ENCODE measurements at regions not wholly inside any gene's neighbourhood (a gene's known extent, or its start where the extent isn't known, plus 50 kb on each side); places are given as distances from the start of the nearest gene placed in this dataset.
"Not testable (repeated sequence)": the region's sequence is repeated elsewhere in the genome, so short reads cannot be mapped to it uniquely, and the experiment has no call there.

- no peak for DNase-seq
These were observed 52.1 kb downstream of the CARTPT start for GRCh38 chr5:71771191-71771590.

DNA sequence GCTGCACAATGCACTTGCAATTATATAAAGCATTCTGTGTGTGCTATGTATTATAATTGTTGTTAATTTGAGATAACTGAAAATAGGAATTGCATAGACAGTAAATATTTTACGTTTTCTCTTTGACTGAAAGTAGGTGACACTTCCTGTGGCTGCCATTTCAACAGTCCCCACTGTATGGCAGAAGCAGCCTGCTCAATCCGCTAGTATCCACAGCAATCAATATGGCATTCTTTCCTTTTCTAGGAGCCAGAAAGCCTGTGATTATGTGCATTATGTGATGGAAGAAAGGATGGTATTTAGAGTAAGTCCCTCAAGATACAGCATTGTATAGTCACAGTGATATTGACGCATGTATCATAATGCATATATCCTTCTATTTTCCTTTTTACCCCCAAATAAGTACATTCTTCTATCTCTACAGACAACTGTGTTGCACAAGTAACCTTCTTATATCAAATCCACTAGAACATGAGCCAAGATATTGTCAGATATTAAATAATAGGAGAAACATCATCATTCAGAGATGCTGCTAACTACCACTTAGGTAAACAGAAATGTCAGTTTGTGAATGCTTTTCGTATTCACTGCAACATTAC is 59.7 kb downstream of the CARTPT start:
- DNase-seq: no peak

DNA sequence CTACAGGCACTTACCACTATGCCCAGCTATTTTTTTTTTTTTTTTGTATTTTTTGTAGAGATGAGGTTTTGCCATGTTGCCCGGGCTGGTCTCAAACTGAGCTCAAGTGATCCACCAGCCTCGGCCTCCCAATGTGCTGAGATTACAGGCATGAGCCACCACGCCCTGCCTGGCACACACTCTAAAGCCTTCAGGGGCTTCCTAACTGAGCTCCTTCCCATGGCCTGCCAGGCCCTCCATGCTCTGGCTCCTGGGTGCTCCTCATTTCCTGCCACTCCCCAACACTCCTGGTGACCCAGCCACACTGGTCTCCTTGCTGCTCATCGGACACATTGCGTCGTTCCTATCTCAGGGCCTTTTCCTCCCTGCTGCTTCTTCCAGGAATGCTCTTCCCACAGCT is 61.5 kb downstream of the CARTPT start:
- DNase-seq: no peak

DNA sequence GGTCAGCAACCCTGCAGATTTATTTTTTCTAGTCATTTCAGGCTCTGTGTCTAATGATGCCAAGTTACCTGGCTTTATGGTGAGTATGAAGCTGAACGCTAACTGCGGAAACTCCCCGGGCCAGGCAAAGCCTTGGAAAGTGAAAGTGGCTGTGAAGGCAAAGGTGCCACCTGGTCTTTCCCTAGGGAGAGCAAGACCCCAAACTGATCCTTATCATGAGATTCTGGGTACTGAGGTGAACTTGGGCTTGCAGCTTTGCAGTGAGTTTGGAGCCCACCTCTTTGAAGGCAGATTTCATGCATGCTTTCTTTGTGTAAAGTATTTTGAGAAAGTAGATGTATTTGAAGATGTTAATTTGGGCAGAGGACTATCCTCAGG is 63.3 kb downstream of the CARTPT start:
- peak; percentile 30 for DNase-seq

DNA sequence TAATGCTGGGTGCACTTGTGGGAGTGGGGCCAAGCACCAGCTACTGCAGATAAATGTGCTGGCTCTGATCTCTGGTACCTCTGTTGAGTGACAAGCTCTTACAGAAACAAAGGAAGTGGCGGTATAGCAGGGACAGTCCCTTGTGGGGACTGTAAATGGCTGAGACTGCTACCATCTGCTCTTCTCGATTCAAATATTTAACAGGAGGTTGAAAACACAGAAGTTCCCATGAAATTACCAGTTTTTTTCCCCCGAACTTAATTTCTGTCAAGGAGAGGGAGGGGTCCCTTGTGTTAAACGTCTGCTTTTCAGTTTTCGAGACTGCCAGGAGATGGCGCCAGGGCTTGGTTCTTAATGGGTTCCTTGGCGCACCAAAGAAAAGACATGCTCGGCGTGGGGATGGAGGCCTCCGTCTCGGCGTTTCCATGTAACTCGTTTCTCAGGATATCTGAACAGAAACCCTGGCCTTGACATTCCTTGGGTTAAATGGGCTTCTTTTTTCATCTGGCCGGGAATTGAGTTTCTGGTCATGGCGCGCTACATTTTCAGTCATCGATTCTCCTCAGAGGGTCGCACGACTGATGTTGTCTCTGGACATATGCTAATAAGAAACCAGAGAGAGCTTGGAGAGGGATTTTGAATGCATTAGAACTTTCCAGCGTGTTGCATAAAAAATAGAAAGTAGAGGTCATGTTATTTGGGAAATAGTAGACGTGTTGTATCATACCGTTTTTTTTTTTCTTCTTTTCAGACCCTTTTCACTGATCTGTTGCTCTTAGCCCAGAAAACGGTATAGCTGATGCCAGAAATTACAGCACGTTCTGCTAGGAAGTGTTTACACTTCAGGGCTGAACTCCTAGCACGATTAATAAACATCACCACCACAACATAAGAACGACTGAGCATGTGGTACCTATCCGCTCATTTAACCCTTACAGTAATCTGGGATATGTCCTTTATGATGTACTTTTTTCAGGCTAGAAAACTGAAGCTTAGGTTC is 64.0 kb downstream of the CARTPT start:
- DNase-seq: peak; percentile 84

DNA sequence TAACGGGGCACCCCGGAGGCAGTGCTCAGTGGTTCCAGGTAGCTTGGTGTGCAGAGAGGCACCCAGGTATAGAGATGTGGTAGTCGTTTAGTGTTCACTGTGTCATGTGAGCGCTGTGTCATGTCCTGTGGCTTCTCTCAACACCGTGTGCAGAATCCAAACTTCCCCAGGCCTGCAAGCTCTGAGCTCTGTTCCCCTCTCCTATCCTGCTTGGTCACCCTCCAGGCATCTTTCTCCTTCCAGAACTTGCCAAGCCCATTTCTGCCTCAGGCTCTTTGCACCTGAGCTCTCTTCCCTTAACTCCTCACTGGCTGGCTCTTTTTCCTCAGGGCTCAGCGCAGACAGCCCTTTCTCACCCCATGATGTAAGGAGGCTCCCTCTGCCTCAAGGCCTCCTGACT is 64.8 kb downstream of the CARTPT start:
- DNase-seq: no peak

DNA sequence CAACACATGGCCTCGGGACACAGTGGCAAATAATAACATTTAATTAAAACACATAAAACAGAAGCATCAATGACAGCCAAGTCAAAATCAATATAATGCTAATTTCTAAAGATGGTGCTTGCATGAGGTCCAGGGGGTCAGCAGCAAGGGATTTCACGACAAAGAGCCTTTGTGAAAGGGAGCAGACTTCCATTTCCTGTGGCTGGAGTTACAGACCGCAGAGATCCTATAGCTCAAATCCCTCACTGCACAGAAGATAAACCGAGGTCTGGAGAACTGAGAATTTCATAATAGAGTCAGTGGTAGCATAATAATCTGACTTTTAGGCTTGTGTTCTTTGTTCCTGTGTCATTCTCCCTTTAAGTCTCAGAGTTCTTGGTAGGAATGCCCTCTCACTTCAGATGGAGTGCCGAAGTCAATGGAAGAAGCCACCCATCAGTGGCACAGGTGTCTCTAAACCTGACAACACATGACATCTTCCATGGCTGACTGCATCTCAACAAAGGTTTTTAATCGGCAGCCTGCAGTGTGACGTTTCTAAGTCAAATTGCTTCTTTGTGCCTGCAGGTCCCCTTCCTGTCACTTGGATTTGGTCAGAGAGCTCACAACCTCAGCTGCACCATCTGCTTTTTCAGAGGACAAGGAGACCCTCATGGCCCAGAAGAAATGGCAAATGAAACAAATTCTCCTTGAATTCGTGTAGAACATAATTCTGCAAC is 67.4 kb downstream of the CARTPT start:
- DNase-seq: no peak

DNA sequence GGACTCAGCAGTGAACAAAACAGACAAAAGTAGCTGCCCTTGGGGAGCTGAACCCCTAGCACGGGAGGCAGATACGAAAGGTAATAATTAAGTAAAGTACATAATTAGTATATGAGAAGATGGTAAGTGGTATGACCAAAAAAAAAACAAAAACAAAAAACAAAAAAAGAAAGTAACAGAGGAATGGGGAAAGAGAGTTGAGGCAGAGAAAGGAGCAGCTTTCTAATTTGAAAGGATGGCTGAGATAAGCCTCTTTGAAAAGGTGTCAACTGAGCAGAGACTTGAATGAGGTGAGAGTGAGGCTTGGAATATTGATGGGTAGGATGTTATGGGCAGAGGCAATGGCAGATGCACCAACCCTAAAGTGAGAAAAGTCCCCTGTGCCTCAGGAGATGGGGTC is 69.7 kb downstream of the CARTPT start:
- DNase-seq: no peak

DNA sequence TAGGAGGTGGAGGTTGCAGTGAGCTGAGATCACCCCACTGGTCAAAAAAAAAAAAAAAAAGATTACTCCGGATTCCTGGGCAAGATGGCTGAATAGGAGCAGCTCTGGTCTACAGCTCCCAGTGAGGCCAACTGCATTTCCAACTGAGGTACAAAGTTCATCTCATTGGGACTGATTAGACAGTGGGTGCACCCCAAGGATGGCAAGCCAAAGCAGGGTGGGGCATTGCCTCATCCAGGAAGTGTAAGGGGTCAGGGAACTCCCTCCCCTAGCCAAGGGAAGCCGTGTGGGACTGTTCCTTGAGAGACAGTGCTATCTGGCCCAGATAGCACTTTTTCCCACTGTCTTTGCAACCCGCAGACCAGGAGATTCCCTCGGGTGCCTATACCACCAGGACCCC is 70.7 kb downstream of the CARTPT start:
- no peak for DNase-seq

- no peak for DNase-seq
These were observed 71.4 kb downstream of the CARTPT start for GRCh38 chr5:71790433-71790832.

- DNase-seq: not testable (repeated sequence)
These were observed 73.0 kb downstream of the CARTPT start for GRCh38 chr5:71792041-71792440.

DNA sequence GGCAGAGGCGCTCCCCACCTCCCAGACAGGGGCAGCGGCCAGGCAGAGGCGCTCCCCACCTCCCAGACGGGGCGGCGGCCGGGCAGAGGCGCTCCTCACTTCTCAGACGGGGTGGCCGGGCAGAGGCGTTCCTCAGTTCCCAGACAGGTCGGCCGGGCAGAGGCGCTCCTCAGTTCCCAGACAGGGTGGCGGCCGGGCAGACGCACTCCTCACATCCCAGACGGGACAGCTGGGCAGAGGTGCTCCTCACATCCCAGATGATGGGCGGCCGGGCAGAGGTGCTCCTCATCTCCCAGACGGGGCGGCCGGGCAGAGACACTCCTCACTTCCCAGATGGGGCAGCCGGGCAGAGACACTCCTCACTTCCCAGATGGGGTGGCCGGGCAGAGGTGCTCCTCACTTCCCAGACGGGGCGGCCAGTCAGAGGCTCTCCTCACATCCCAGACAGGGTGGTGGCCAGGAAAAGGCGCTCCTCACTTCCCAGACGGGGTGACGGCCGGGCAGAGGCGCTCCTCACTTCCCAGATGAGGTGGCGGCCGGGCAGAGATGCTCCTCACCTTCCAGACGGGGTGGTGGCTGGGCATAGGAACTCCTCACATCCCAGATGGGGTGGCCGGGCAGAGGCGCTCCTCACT is 75.1 kb downstream of the CARTPT start:
- DNase-seq: no peak

GRCh38 chr5:71802673-71803072 is 83.6 kb downstream of the CARTPT start:
- no peak for DNase-seq

DNA sequence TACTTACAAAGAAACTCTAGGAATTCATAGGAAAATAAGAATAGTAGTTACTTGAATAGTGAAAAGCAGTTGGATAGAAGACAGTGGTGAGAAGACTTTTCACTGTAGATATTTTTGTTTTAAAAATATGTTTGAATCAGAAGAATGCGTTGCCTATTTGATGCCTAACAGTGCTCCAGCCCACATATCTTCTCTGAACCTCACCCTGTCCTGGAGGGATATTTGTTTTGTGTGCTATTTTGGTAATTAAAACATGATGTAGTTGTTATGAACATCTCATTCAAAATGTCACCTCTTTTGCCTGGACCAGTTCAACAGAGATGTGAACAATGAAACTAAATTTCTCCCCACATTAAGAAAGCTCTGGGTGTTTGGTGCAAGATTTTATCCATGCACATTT is 87.6 kb downstream of the CARTPT start:
- DNase-seq: no peak

DNA sequence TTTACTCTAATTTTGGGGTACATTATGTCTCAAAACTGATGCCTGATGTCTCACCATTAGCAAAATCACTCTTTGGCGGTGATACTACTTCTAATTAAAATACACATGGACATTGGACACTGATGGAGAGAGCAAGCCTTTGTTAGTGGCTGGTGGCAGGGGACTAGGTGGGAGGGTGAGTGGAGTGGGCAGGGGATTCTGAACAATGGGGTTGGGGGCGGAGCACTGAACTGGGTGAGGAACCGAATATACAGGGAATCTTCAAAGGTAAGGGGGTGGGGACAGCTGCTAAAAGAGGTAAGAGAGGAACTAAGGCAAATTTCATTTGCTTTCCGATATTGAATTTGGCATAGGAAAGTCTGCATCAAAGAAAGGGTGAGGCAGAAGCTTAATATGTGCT is 88.8 kb downstream of the CARTPT start:
- DNase-seq: no peak

DNA sequence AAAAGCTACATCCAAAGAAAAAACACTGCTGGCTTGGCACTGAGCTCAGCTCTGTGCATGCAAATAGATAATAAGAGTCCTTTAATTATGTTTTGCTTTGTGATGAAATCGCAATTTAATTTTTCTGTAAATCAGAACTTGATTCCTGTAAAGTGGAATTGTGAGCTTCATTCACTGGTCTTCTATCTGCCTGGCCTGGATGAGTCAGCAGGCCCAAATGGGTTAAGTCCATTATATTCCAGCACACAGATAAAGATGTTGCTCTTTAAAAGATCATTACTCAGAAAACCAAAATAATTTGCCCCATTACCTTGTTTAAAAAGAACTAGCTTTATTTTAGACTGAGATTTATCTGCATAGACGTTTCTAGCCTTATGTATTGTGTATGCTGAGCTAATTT is 90.4 kb downstream of the CARTPT start:
- no peak for DNase-seq

- DNase-seq: no peak
These were observed 90.9 kb downstream of the CARTPT start for GRCh38 chr5:71810023-71810422.

GRCh38 chr5:71810471-71811195 is 91.6 kb downstream of the CARTPT start:
- no peak for DNase-seq

GRCh38 chr5:71811779-71812178 is 92.7 kb downstream of the CARTPT start:
- no peak for DNase-seq

DNA sequence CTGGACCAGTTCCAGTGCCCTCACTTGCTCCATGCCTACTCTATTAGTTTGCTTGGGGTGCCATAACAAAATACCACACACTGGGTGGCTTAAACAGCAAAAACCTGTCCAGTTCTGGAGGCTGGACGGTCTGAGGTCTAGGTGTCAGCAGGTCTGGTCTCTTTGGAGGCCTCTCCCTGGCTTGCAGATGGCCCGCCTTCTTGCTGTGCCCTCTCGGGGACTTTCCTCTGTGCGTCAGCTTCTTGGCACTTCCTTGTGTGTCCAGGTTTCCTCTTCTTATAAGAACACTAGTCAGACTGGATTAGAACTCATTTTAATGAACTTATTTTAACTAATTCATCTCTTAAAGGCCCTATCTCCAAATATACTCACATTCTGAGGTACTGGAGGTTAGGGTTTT is 97.2 kb downstream of the CARTPT start:
- no peak for DNase-seq

- no peak for DNase-seq
These were observed 98.8 kb downstream of the CARTPT start for GRCh38 chr5:71817891-71818290.

- no peak for DNase-seq
These were observed 102.0 kb downstream of the CARTPT start for GRCh38 chr5:71821029-71821428.

DNA sequence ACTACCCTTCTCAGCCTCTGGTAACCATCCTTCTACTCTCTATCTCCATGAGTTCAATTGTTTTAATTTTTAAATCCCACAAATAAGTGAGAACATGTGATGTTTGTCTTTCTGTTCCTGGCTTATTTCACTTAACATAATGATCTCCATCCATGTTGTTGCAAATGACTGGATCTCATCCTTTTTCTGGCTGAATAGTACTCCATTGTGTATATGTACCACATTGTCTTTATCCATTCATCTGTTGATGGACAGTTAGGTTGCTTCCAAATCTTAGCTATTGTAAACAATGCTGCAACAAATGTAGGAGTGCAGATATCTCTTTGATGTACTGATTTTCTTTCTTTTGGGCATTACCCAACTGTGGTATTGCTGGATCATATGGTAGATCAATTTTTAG is 103.0 kb downstream of the CARTPT start:
- DNase-seq: not testable (repeated sequence)

Data from activated CD4-positive, alpha-beta T cell treated with anti-CD3 and anti-CD28 coated beads for 48 hours (primary cell).